OCI-LY3 (cell line): ENCODE measurements at regions not wholly inside any gene's neighbourhood (a gene's known extent, or its start where the extent isn't known, plus 50 kb on each side); places are given as distances from the start of the nearest gene placed in this dataset.

Source experiments
- EZH2phosphoT487 ChIP-seq: fragments of 200-600 bp; shearing (Covaris generic); IDR thresholded peaks from 2 replicates; pipeline ENCODE4 v1.6.1; 2018; ENCODE audit warnings: antibody characterized with exemption, mixed run types, low read depth
- TF ChIP-seq, protein P1 (sequence below): fragments of 200-600, 300-600 bp; sonication (generic); IDR thresholded peaks from 2 replicates; pipeline ENCODE4 v1.5.1; 2014; ENCODE audit warnings: antibody characterized with exemption, low read length, low read depth

DNA sequence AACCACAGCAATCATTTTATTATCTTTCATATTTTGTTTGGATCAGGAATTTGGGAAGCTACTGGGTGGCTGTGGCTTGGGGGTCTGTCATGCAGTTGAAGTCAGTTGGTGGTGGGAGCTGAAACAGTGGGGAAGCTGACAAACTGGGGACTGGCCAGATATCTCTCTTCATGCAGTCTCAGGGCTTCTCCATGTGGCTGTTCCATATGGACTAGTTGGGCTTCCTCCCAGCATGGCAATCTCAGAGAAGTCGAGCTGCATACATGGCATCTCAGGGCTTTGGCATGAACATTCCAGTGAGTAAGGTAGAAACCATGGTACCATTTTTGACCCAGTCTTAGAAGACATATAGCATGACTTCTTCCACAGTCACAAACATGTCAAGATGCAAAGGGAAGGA is 274.8 kb downstream of the ENC1 start:
- TF ChIP-seq, protein P1, sequence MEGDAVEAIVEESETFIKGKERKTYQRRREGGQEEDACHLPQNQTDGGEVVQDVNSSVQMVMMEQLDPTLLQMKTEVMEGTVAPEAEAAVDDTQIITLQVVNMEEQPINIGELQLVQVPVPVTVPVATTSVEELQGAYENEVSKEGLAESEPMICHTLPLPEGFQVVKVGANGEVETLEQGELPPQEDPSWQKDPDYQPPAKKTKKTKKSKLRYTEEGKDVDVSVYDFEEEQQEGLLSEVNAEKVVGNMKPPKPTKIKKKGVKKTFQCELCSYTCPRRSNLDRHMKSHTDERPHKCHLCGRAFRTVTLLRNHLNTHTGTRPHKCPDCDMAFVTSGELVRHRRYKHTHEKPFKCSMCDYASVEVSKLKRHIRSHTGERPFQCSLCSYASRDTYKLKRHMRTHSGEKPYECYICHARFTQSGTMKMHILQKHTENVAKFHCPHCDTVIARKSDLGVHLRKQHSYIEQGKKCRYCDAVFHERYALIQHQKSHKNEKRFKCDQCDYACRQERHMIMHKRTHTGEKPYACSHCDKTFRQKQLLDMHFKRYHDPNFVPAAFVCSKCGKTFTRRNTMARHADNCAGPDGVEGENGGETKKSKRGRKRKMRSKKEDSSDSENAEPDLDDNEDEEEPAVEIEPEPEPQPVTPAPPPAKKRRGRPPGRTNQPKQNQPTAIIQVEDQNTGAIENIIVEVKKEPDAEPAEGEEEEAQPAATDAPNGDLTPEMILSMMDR = no peak
- TF ChIP-seq EZH2phosphoT487 = no peak
